Ishikawa (cell line): ENCODE measurements at regions not wholly inside any gene's neighbourhood (a gene's known extent, or its start where the extent isn't known, plus 50 kb on each side); places are given as distances from the start of the nearest gene placed in this dataset.

Experiments
- CEBPB ChIP-seq: IDR thresholded peaks from 2 replicates; pipeline ENCODE4 v1.6.1; 2012
- CREB1 ChIP-seq: IDR thresholded peaks from 2 replicates; pipeline ENCODE4 v1.6.1; 2012; ENCODE audit warnings: low read depth
- EGR1 ChIP-seq: IDR thresholded peaks from 2 replicates; pipeline ENCODE4 v1.6.1; 2012
- EP300 ChIP-seq: IDR thresholded peaks from 2 replicates; pipeline ENCODE4 v1.6.1; 2012; ENCODE audit warnings: borderline replicate concordance
- FOXM1 ChIP-seq: IDR thresholded peaks from 2 replicates; pipeline ENCODE4 v1.6.1; 2012; ENCODE audit warnings: low read depth, borderline replicate concordance
- NFIC ChIP-seq: IDR thresholded peaks from 2 replicates; pipeline ENCODE4 v1.6.1; 2012
- RAD21 ChIP-seq: IDR thresholded peaks from 2 replicates; pipeline ENCODE4 v1.6.1; 2012; ENCODE audit warnings: low read depth
- TAF1 ChIP-seq: IDR thresholded peaks from 2 replicates; pipeline ENCODE4 v1.6.1; 2012; ENCODE audit warnings: low read depth, mild to moderate bottlenecking
- TCF12 ChIP-seq: IDR thresholded peaks from 2 replicates; pipeline ENCODE4 v1.6.1; 2012; ENCODE audit warnings: low read depth
- TEAD4 ChIP-seq: IDR thresholded peaks from 2 replicates; pipeline ENCODE4 v1.6.1; 2012
- YY1 ChIP-seq: IDR thresholded peaks from 2 replicates; pipeline ENCODE4 v1.6.1; 2012; ENCODE audit warnings: low read depth
- ZBTB7A ChIP-seq: IDR thresholded peaks from 2 replicates; pipeline ENCODE4 v1.6.1; 2012; ENCODE audit warnings: low read depth
- TF ChIP-seq, protein P1 (sequence below): IDR thresholded peaks from 2 replicates; pipeline ENCODE4 v1.6.1; 2012; ENCODE audit warnings: low read depth, mild to moderate bottlenecking
- TF ChIP-seq, protein P2 (sequence below): IDR thresholded peaks from 2 replicates; pipeline ENCODE4 v1.6.1; 2012
- TF ChIP-seq, protein P3 (sequence below): IDR thresholded peaks from 2 replicates; pipeline ENCODE4 v1.6.1; 2012

DNA sequence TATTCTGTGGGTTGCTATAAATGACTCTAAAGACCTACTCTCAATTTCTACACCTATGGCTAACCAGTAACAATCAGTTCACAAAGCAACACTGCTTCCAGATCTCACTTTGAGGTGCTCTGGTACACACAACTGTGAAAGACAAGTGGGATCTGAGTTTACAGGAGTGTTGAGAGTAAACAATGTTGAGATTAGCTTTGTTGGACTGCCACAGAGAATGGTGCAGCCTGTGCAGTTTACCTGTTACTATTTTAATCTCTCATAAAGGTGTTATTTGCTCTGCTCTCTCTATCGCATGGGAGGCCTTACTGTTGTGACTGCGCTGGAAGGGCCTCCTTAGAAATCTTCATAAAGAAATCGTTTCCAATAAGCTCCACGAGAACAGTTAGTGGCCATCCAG is 112.0 kb downstream of the SOX2 start:
- TF ChIP-seq TEAD4 (no peak), YY1 (no peak), CEBPB (no peak), ZBTB7A (no peak)
- TF ChIP-seq, protein P1, sequence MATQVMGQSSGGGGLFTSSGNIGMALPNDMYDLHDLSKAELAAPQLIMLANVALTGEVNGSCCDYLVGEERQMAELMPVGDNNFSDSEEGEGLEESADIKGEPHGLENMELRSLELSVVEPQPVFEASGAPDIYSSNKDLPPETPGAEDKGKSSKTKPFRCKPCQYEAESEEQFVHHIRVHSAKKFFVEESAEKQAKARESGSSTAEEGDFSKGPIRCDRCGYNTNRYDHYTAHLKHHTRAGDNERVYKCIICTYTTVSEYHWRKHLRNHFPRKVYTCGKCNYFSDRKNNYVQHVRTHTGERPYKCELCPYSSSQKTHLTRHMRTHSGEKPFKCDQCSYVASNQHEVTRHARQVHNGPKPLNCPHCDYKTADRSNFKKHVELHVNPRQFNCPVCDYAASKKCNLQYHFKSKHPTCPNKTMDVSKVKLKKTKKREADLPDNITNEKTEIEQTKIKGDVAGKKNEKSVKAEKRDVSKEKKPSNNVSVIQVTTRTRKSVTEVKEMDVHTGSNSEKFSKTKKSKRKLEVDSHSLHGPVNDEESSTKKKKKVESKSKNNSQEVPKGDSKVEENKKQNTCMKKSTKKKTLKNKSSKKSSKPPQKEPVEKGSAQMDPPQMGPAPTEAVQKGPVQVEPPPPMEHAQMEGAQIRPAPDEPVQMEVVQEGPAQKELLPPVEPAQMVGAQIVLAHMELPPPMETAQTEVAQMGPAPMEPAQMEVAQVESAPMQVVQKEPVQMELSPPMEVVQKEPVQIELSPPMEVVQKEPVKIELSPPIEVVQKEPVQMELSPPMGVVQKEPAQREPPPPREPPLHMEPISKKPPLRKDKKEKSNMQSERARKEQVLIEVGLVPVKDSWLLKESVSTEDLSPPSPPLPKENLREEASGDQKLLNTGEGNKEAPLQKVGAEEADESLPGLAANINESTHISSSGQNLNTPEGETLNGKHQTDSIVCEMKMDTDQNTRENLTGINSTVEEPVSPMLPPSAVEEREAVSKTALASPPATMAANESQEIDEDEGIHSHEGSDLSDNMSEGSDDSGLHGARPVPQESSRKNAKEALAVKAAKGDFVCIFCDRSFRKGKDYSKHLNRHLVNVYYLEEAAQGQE = no peak
- TF ChIP-seq, protein P2, sequence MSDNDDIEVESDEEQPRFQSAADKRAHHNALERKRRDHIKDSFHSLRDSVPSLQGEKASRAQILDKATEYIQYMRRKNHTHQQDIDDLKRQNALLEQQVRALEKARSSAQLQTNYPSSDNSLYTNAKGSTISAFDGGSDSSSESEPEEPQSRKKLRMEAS = no peak
- TF ChIP-seq, protein P3, sequence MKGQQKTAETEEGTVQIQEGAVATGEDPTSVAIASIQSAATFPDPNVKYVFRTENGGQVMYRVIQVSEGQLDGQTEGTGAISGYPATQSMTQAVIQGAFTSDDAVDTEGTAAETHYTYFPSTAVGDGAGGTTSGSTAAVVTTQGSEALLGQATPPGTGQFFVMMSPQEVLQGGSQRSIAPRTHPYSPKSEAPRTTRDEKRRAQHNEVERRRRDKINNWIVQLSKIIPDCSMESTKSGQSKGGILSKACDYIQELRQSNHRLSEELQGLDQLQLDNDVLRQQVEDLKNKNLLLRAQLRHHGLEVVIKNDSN = no peak

DNA sequence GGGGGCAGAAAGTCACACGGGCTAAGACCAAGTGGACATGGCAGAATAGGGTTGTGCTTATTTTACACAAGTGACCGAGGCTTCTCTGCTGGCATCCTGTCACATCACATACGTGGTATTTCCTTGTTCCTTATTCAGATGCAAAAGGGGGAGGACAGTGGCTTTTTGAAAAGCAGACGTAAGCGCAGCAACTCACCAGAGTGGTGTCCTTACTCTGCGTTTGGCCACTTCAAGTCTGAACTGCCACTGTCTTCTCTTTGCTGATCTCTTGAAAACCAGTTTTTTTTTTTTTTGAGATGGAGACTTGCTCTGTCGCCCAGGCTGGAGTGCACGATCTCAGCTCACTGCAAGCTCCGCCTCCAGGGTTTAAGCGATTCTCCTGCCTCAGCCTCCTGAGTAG is 113.2 kb downstream of the SOX2 start:
- TF ChIP-seq, protein P1 = no peak
- TF ChIP-seq TEAD4 (no peak), EP300 (no peak), FOXM1 (no peak), CREB1 (no peak), EGR1 (no peak), CEBPB (no peak), TCF12 (no peak), RAD21 (no peak), ZBTB7A (no peak), TAF1 (no peak), YY1 (no peak), NFIC (no peak)
- TF ChIP-seq, protein P2 = no peak
- TF ChIP-seq, protein P3 = no peak

DNA sequence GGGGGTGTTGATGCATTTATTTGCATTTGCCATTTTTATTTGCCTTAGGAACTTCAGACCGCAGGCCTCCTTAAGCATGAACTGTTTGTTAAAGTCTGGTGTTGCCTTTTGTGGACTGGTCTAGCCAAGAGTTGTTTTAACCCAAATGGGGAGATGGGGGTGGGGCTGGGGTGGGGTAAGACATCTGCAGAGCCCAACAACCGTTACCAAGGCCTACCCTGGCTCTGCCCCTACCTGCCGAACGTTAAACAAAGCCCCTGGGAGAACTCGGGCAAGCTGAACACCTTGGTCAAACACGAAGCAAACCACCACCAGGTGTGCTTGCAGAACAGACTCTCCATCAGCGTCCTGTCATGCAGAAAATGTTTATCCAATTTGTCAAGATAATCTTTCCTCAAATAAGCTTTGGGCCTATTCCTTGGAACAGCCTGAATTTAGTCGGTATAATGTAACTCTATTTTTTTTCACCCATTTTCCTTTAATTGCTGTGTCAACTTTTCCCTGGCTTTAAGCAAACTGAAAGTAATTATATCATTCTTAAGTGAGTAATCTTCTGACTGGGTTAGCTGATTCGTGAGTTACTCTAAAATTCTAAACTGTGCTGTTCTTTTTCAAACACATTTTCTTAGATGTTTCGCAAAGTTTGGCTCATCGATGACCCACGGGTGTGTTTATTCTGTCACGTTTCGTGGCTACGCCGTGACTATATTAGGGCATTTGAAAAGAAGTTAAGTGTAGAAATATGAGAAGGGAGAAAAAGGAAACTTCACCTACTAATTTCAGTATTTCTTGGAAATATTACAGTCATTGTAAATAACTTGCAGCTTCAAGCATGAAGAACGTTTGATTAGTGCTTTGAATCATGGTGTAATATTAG is 127.6 kb downstream of the SOX2 start:
- TF ChIP-seq YY1 (no peak), FOXM1 (no peak), EP300 (no peak), RAD21 (no peak), NFIC (no peak), EGR1 (no peak), TEAD4 (no peak), TCF12 (no peak), CREB1 (no peak), CEBPB (no peak), TAF1 (no peak), ZBTB7A (no peak)
- TF ChIP-seq, protein P1 = no peak

DNA sequence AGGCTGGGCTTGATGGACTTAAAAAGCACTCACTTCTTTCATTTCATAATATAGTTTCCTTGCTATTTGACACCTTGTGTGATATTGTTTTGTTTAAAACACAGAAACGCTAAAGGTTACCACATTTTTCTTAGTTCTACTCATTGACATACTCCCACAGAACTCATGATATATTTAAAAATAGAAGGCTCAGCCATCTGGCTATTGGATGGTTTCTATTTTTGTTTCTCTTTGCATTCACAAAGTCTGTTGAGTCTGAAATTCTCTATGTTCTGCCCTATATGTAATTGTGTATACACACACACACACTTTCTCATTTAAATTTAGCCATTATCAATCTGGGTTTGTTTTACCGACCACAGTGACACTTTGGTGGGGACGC is 128.2 kb downstream of the SOX2 start:
- TF ChIP-seq, protein P1 = no peak
- TF ChIP-seq EP300 (no peak), YY1 (no peak), CREB1 (no peak), ZBTB7A (no peak), EGR1 (no peak), RAD21 (no peak), FOXM1 (no peak), TEAD4 (no peak), TCF12 (no peak)
